GM23248 (cell line): ENCODE measurements at regions not wholly inside any gene's neighbourhood (a gene's known extent, or its start where the extent isn't known, plus 50 kb on each side); places are given as distances from the start of the nearest gene placed in this dataset.

Experiments used
- DNase-seq: peaks from one replicate; pipeline ENCODE4 v3.0.0-alpha.2; 2015
- H2AFZ ChIP-seq: fragments of 200-600 bp; sonication (generic); 2 replicates; pipeline ENCODE4 v1.6.1; 2016; ENCODE audit warnings: antibody characterized with exemption
- H3F3A ChIP-seq: fragments of 200-600 bp; sonication (generic); 2 replicates; pipeline ENCODE4 v1.6.1; 2016; ENCODE audit warnings: mild to moderate bottlenecking, antibody characterized with exemption, mixed run types; ENCODE audit not compliant: insufficient read depth
- H3K27ac ChIP-seq: fragments of 200-600 bp; sonication (generic); 2 replicates; pipeline ENCODE4 v1.5.1; 2016; ENCODE audit warnings: mild to moderate bottlenecking
- H3K27me3 ChIP-seq: fragments of 200-600 bp; sonication (generic); replicated peaks from 2 replicates; pipeline ENCODE4 v1.6.1; 2016; ENCODE audit warnings: mild to moderate bottlenecking; ENCODE audit not compliant: insufficient read depth
- H3K36me3 ChIP-seq: fragments of 200-600 bp; sonication (generic); 2 replicates; pipeline ENCODE4 v1.6.1; 2016; ENCODE audit warnings: low read depth, mild to moderate bottlenecking
- H3K4me1 ChIP-seq: fragments of 200-600 bp; sonication (generic); 2 replicates; pipeline ENCODE4 v1.6.1; 2016; ENCODE audit warnings: mild to moderate bottlenecking; ENCODE audit not compliant: insufficient read depth
- H3K4me2 ChIP-seq: fragments of 200-600 bp; sonication (generic); one replicate; pipeline ENCODE4 v1.6.1; 2016; ENCODE audit warnings: mild to moderate bottlenecking; ENCODE audit not compliant: unreplicated experiment
- H3K4me3 ChIP-seq: fragments of 200-600 bp; sonication (generic); 2 replicates; pipeline ENCODE4 v1.5.1; 2016; ENCODE audit warnings: mild to moderate bottlenecking
- H3K79me2 ChIP-seq: fragments of 200-600 bp; sonication (generic); 2 replicates; pipeline ENCODE4 v1.6.1; 2016; ENCODE audit warnings: mild to moderate bottlenecking; ENCODE audit not compliant: insufficient read depth
- H3K9ac ChIP-seq: fragments of 200-600 bp; sonication (generic); 2 replicates; pipeline ENCODE4 v1.6.1; 2016; ENCODE audit warnings: mild to moderate bottlenecking
- H3K9me2 ChIP-seq: fragments of 200-600 bp; sonication (generic); 2 replicates; pipeline ENCODE4 v1.6.1; 2016; ENCODE audit warnings: mixed run types, mild to moderate bottlenecking, moderate library complexity; ENCODE audit not compliant: insufficient read depth
- H3K9me3 ChIP-seq: fragments of 200-600 bp; sonication (generic); one replicate; pipeline ENCODE4 v1.6.1; 2017; ENCODE audit warnings: low read depth
- H4K20me1 ChIP-seq: fragments of 200-600 bp; sonication (generic); 2 replicates; pipeline ENCODE4 v1.6.0; 2016; ENCODE audit not compliant: insufficient read depth
- EZH2 ChIP-seq: fragments of 200-600 bp; sonication (generic); IDR thresholded peaks from 2 replicates; pipeline ENCODE4 v1.6.1; 2018; ENCODE audit warnings: antibody characterized with exemption, mild to moderate bottlenecking; ENCODE audit not compliant: insufficient read depth, poor library complexity, severe bottlenecking
- EZH2phosphoT487 ChIP-seq: fragments of 200-600 bp; sonication (generic); IDR thresholded peaks from 2 replicates; pipeline ENCODE4 v1.6.1; 2018; ENCODE audit warnings: antibody characterized with exemption, moderate library complexity, mild to moderate bottlenecking, low read depth; ENCODE audit not compliant: insufficient read depth
- WGBS, 2 experiments: methylation state at CpG; one replicate each; pipeline ENCODE4 v1.1.6; 2015 to 2017; ENCODE audit warnings: low lambda C conversion rate in 2 of 2, low coverage in 1 of 2; ENCODE audit errors: missing lambda C conversion rate in 2 of 2; 5-methylcytosine and 5-hydroxymethylcytosine counted together
- in situ Hi-C: fragments of 300-500 bp; cut with MboI; formaldehyde crosslinking; loops from 2 replicates; pipeline ENCODE4 v1.15.0; 2020

GRCh38 chr13:40080676-40081075 is 425.2 kb downstream of the COG6 start:
- Histone ChIP-seq H3K4me3 (no peak overlapping the region), H2AFZ (no peak overlapping the region), H3K9ac (no peak overlapping the region), H4K20me1 (no peaks in the 10 kb centered on the region), H3K36me3 (no peaks in the 10 kb centered on the region), H3F3A (no peaks in the 10 kb centered on the region), H3K9me2 (no peaks in the 10 kb centered on the region), H3K9me3 (no peaks in the 10 kb centered on the region), H3K79me2 (no peaks in the 10 kb centered on the region), H3K27me3 (peaks cover 8% of the 10 kb centered on the region; the same call in 1 of the 2 replicates), H3K4me1 (no peaks in the 10 kb centered on the region), H3K4me2 (no peak overlapping the region), H3K27ac (no peak overlapping the region)
- no peak for TF ChIP-seq EZH2
- TF ChIP-seq EZH2phosphoT487, result no peak
- in situ Hi-C loops, result no loop called here
- no peak for DNase-seq
- 75 to 81% methylated on average over 2 of the region's 2 CpGs for WGBS, 2 experiments

DNA sequence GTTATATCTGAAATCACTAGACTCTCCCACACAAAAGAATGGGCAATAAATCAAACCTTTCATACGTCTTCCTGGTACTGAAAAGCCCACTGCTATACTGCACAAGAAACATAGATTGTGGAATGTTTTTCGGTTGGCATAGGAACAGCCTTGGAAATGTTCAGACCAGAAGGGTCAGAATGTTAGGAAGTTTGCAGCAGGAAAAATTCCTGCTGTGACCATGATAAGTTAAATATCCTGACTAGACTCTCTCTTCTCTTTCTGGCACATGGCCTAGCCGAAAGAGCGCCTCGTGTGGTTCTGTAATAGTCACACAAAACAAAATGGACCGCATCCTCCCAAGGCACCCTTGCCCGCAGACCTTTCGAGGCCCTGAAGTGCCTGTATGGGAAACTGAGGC is 427.2 kb downstream of the COG6 start:
- Histone ChIP-seq H3K27me3 (peaks cover 8% of the 10 kb centered on the region; the same call in 1 of the 2 replicates), H3F3A (no peaks in the 10 kb centered on the region), H3K9me2 (no peaks in the 10 kb centered on the region), H3K4me1 (no peaks in the 10 kb centered on the region), H3K9me3 (no peaks in the 10 kb centered on the region), H3K36me3 (no peaks in the 10 kb centered on the region), H3K4me2 (no peak overlapping the region), H3K4me3 (no peak overlapping the region), H3K27ac (no peak overlapping the region), H4K20me1 (no peaks in the 10 kb centered on the region), H3K79me2 (no peaks in the 10 kb centered on the region), H2AFZ (no peak overlapping the region), H3K9ac (no peak overlapping the region)
- no peak for DNase-seq
- WGBS, 2 experiments, result 77 to 83% methylated on average over 8 of the region's 8 CpGs
- in situ Hi-C loops, result no loop called here
- no peak for TF ChIP-seq EZH2phosphoT487

DNA sequence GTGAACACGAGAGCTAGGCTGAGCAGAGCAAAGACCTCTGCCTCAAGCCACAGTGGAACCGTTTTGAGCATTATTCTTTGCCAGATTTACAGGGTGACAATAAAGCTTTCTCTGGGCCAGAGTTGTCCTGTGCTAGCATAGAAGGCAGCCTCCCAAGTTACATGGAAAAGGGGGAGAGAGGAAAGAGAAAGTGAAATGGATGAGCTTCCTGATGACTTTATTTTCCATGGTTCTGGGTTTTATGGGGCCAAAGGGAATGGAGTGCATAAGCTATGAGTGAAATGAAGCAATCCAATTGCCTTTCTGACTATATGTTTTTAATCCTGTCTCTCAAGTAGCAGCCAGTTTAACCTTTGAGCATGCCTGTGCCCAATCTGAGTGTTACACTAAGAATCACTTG is 428.4 kb downstream of the COG6 start:
- TF ChIP-seq EZH2phosphoT487 (no peak), EZH2 (no peak)
- H3K27me3 ChIP-seq, result no peaks in the 10 kb centered on the region; the same call in 1 of the 2 replicates
- no peaks in the 10 kb centered on the region for H3K9me3 ChIP-seq
- H2AFZ ChIP-seq, result no peak overlapping the region
- no peak for DNase-seq
- no peak overlapping the region for H3K4me2 ChIP-seq
- H3K9me2 ChIP-seq, result no peaks in the 10 kb centered on the region
- H3F3A ChIP-seq, result no peaks in the 10 kb centered on the region
- H4K20me1 ChIP-seq, result no peaks in the 10 kb centered on the region
- no peak overlapping the region for H3K4me3 ChIP-seq
- H3K4me1 ChIP-seq, result no peaks in the 10 kb centered on the region
- in situ Hi-C loops, result no loop called here
- no peak overlapping the region for H3K27ac ChIP-seq
- H3K36me3 ChIP-seq, result no peaks in the 10 kb centered on the region
- H3K9ac ChIP-seq, result no peak overlapping the region
- 50 to 56% methylated on average over 2 of the region's 2 CpGs for WGBS, 2 experiments
- H3K79me2 ChIP-seq, result no peaks in the 10 kb centered on the region

DNA sequence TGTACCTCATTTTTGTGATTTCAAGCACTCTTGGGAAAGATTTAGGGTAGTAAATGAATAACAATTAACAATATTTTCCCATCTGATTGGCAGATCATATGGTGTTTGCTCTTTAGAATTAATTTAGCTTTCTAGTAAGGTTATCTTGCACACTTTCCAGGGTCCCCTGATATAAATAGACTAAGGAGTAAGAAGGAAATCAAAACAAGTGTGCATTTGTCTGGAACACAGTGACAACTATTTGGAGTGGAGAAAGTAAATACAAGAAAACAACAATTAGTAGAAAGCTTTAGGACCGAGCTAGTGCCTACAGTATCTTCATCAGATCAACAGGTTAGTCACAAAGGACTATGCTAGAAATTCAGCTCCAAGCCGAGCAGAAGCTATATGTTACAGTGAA is 429.5 kb downstream of the COG6 start:
- Histone ChIP-seq H3K36me3 (no peaks in the 10 kb centered on the region), H3K9me3 (no peaks in the 10 kb centered on the region), H3K4me3 (no peak overlapping the region), H3K9ac (no peak overlapping the region), H2AFZ (no peak overlapping the region), H3K9me2 (no peaks in the 10 kb centered on the region), H4K20me1 (no peaks in the 10 kb centered on the region), H3K27me3 (no peaks in the 10 kb centered on the region; the same call in 1 of the 2 replicates), H3K27ac (no peak overlapping the region), H3K79me2 (no peaks in the 10 kb centered on the region), H3K4me1 (no peaks in the 10 kb centered on the region), H3F3A (no peaks in the 10 kb centered on the region), H3K4me2 (no peak overlapping the region)
- no peak for DNase-seq
- TF ChIP-seq EZH2 (no peak), EZH2phosphoT487 (no peak)
- in situ Hi-C loops, result no loop called here
- 54 to 71% methylated on average over 2 of the region's 2 CpGs for WGBS, 2 experiments
